ENCODE measurements at regions not wholly inside any gene's neighbourhood (a gene's known extent, or its start where the extent isn't known, plus 50 kb on each side); places are given as distances from the start of the nearest gene placed in this dataset.

DNA sequence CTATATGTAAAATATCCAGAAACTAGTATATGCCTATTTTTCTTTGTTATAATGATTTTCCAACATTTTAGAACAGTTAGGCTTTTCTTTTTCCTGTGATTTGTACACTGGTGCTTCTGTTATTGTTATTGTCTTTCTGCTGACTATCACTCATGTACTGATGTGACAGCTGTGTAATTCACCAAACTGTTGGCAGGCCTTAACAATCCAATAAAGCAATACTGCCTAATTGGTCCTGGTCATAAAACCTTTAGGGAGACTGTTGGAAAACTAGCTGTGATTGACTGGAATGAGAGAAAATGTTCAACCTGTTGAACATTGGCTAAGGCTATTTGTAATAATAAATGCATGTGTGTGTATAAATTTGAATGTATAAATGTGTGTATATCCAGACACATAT is 956.6 kb downstream of the REEP3 start:
- no peak overlapping the region for H3K4me3 ChIP-seq (replicated peaks in 1 of 2; ENCODE audit: low read depth in 2 of 2, low read length in 2 of 2)
- DNase-seq (ENCODE audit: low read depth in 2 of 2), result no peak
- no peak for TF ChIP-seq CTCF (IDR thresholded peaks at IDR 0.05; ENCODE audit: low read depth, low read length)

DNA sequence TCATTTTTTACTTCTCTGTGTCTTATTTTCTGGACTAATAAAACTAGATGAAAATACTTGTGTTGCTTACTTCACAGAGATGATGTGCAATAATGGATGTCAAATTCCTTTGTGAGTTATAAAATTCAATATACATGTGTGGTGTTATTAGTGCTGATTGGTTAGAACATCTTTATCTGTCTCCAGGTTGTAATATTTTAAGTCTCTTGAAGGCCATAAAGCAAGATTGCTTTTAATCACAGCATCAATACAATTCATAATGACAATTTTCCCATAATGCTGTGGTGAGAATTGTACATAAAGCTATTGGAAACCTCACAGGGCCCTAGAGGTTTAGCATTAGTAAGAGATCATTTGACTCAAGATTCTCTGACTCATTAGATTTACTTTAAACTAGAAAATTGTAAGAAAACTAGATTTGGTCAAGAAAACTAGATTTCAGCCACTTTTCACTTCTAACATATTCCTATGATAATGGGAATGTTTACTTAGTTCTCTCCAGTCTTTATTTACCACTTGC is 963.7 kb downstream of the REEP3 start:
- peak in 1 of 2 donors; percentile 59 for DNase-seq (ENCODE audit: low read depth in 2 of 2)
- no peak overlapping the region for H3K4me3 ChIP-seq (replicated peaks in 1 of 2; ENCODE audit: low read depth in 2 of 2, low read length in 2 of 2)
- TF ChIP-seq CTCF (IDR thresholded peaks at IDR 0.05; ENCODE audit: low read depth, low read length), result no peak

GRCh38 chr10:64486149-64486548 is 964.9 kb downstream of the REEP3 start:
- peak; percentile 6 to 88 for DNase-seq (ENCODE audit: low read depth in 2 of 2)
- no peak for TF ChIP-seq CTCF (IDR thresholded peaks at IDR 0.05; ENCODE audit: low read depth, low read length)

GRCh38 chr10:64486901-64487300 is 965.7 kb downstream of the REEP3 start:
- no peak for TF ChIP-seq CTCF (IDR thresholded peaks at IDR 0.05; ENCODE audit: low read depth, low read length)
- no peak for DNase-seq (ENCODE audit: low read depth in 2 of 2)
- H3K4me3 ChIP-seq (replicated peaks in 1 of 2; ENCODE audit: low read depth in 2 of 2, low read length in 2 of 2), result no peak overlapping the region

More at GRCh38 chr10:64486149-64486548, 964.9 kb downstream of the REEP3 start:
- no peak overlapping the region for H3K4me3 ChIP-seq (replicated peaks in 1 of 2; ENCODE audit: low read depth in 2 of 2, low read length in 2 of 2)

DNA sequence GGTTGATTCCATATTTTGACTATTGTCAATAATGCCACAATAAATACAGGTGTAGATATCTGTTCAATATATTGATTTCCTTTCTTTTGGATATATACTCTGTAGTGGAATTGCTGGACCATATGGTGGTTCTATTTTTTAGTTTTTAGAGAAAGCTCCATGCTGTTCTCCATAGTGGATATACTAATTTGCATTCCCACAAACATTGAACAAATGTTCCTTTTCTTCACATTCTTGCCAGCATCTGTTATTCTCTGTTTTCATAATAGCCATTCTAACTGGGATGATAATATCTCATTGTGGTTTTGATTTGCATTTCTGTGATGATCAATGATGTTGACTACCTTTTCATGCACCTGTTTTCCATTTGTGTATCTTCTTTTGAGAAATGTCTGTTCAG is 973.7 kb downstream of the REEP3 start:
- no peak overlapping the region for H3K4me3 ChIP-seq (replicated peaks in 1 of 2; ENCODE audit: low read depth in 2 of 2, low read length in 2 of 2)
- no peak for TF ChIP-seq CTCF (IDR thresholded peaks at IDR 0.05; ENCODE audit: low read depth, low read length)
- no peak for DNase-seq (ENCODE audit: low read depth in 2 of 2)

DNA sequence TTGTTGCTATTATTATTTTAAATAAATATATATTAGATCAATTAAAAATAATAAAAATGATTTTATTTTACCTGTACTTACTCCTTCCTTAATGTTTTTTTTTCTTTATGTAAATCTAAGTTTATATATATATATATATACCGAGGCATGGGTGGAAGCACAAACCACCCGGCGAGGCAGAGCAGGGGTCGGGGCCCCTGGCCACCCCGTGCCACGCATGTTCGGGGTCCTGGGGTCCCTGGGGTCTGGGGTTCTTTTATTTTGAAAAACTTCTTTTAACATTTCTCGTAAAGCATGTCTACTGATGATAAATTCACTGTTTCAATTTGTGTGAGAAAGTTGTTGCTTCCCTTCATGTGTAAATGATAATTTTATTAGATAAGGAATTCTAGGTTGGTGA is 976.1 kb downstream of the REEP3 start:
- DNase-seq (ENCODE audit: low read depth in 2 of 2), result no peak
- no peak overlapping the region for H3K4me3 ChIP-seq (replicated peaks in 1 of 2; ENCODE audit: low read depth in 2 of 2, low read length in 2 of 2)
- no peak for TF ChIP-seq CTCF (IDR thresholded peaks at IDR 0.05; ENCODE audit: low read depth, low read length)

DNA sequence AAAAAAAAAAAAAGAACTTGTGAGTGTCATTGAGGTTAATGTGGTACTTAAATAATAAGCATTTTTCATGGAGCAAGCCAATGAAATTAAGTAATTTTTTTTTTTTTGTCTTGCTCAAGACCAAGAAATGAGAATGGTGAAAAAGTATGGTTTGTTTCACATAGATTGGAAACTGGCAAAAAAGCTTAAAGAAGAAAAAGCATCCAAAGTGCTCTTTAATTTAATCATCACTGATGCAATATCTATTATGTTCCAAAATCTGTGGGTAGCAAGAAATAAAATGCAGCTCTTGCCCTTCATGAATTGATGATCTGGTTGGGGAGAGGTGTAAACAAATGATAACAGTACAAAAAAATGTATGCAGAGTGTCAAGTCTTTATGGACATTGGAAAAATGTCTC is 980.6 kb downstream of the REEP3 start:
- H3K4me3 ChIP-seq (replicated peaks in 1 of 2; ENCODE audit: low read depth in 2 of 2, low read length in 2 of 2), result no peak overlapping the region
- no peak for TF ChIP-seq CTCF (IDR thresholded peaks at IDR 0.05; ENCODE audit: low read depth, low read length)
- no peak for DNase-seq (ENCODE audit: low read depth in 2 of 2)
